Loucy (cell line): ENCODE measurements at regions not wholly inside any gene's neighbourhood (a gene's known extent, or its start where the extent isn't known, plus 50 kb on each side); places are given as distances from the start of the nearest gene placed in this dataset.

ENCODE experiments used
- H2AFZ ChIP-seq: fragments of 200-600 bp; sonication (generic); 2 replicates; pipeline ENCODE4 v1.6.0; 2016; ENCODE audit warnings: antibody characterized with exemption, mild to moderate bottlenecking, low read length, moderate library complexity
- H3F3A ChIP-seq: fragments of 200-600 bp; 2 replicates; pipeline ENCODE4 v1.6.0; 2016; ENCODE audit warnings: antibody characterized with exemption, low read depth, mild to moderate bottlenecking
- H3K27me3 ChIP-seq: fragments of 200-600 bp; sonication (generic); 2 replicates; pipeline ENCODE4 v1.6.1; 2014; ENCODE audit warnings: low read length, mild to moderate bottlenecking; ENCODE audit not compliant: insufficient read depth, poor library complexity, severe bottlenecking
- H3K36me3 ChIP-seq: fragments of 200-600 bp; sonication (generic); 2 replicates; pipeline ENCODE4 v1.6.1; 2016; ENCODE audit warnings: low read length; ENCODE audit not compliant: insufficient read depth
- H3K4me1 ChIP-seq: fragments of 200-600 bp; sonication (generic); 2 replicates; pipeline ENCODE4 v1.5.1; 2014; ENCODE audit warnings: low read length, mild to moderate bottlenecking; ENCODE audit not compliant: insufficient read depth, poor library complexity, severe bottlenecking
- H3K4me2 ChIP-seq: fragments of 200-600 bp; sonication (generic); 2 replicates; pipeline ENCODE4 v1.6.0; 2014; ENCODE audit warnings: antibody characterized with exemption, low read length, low read depth, mild to moderate bottlenecking; ENCODE audit not compliant: poor library complexity, severe bottlenecking
- H3K4me3 ChIP-seq: fragments of 200-600 bp; sonication (generic); 2 replicates; pipeline ENCODE4 v1.5.1; 2014; ENCODE audit warnings: low read length, mild to moderate bottlenecking, mixed read lengths; ENCODE audit not compliant: poor library complexity, severe bottlenecking
- H3K79me2 ChIP-seq: fragments of 200-600 bp; sonication (generic); 2 replicates; pipeline ENCODE4 v1.6.1; 2014; ENCODE audit warnings: low read length; ENCODE audit not compliant: insufficient read depth
- H3K9ac ChIP-seq: fragments of 200-600 bp; sonication (generic); 2 replicates; pipeline ENCODE4 v1.6.0; 2014; ENCODE audit warnings: mild to moderate bottlenecking, low read depth, low read length, moderate library complexity; ENCODE audit not compliant: poor library complexity, severe bottlenecking
- H3K9me2 ChIP-seq: fragments of 200-600 bp; sonication (generic); replicated peaks from 2 replicates; pipeline ENCODE4 v1.6.1; 2016; ENCODE audit warnings: low read depth, low read length, mixed read lengths
- H3K9me3 ChIP-seq: fragments of 200-600 bp; sonication (generic); 2 replicates; pipeline ENCODE4 v1.6.1; 2014; ENCODE audit warnings: mild to moderate bottlenecking, antibody characterized with exemption, low read length, low read depth; ENCODE audit not compliant: insufficient read depth
- H4K20me1 ChIP-seq: fragments of 200-600 bp; sonication (generic); 2 replicates; pipeline ENCODE4 v1.6.0; 2014; ENCODE audit warnings: antibody characterized with exemption, low read length, mild to moderate bottlenecking; ENCODE audit not compliant: insufficient read depth, poor library complexity, severe bottlenecking
- CTCF ChIP-seq: fragments of 200-600 bp; sonication (generic); conservative IDR thresholded peaks from 2 replicates; pipeline ENCODE4 v1.5.1; 2014; ENCODE audit warnings: mild to moderate bottlenecking, antibody characterized with exemption, low read length
- EZH2phosphoT487 ChIP-seq: fragments of 200-600 bp; IDR thresholded peaks from 2 replicates; pipeline ENCODE4 v1.6.1; 2018; ENCODE audit warnings: antibody characterized with exemption, mild to moderate bottlenecking, moderate library complexity, borderline replicate concordance

DNA sequence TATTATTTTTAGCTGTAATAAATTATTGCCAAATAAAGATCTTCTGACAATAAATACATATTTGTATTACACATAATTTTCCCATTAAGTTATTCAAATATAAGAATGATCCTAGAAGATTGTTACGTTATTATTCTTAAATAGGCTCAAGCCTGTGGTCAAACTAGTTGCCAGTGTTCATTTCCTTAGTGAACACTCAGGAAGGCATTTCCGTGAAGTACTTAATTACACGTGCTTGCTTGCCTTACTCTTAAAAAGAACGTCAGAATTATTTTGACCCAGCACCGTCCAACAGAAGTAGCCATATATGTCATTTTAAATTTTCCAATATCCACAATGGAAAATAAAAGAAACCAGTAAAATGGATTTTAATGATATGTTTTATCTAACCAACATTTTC lies 249.8 kb downstream of the TXNL1 start:
- Histone ChIP-seq H3K9ac (no peak overlapping the region), H4K20me1 (no peaks in the 10 kb centered on the region), H3K4me3 (no peak overlapping the region), H3K4me1 (no peaks in the 10 kb centered on the region), H3K9me2 (no peaks in the 10 kb centered on the region), H3F3A (no peaks in the 10 kb centered on the region), H3K27me3 (no peaks in the 10 kb centered on the region), H3K9me3 (no peaks in the 10 kb centered on the region), H3K36me3 (no peaks in the 10 kb centered on the region), H2AFZ (no peak overlapping the region), H3K79me2 (no peaks in the 10 kb centered on the region), H3K4me2 (no peak overlapping the region)
- TF ChIP-seq CTCF, result no peak
- no peak for TF ChIP-seq EZH2phosphoT487

DNA sequence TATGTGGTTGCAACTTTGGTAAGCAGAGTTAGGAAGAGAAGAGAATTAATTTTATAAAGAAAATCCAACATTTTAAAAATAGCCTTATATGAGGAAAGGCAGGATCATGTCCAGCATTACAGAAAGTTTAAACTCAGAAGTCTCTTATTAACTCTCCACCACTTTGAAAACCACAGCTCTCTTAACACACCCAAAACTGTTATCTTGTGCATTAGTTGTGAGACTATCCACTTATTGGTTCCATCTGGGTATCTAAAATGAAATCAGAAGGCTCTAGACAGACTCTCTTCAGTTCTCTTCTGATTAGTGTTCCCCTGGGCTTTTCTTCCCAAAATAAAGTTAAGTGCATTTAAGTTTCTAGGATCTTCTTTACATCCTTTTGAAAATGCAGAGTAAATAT lies 251.5 kb downstream of the TXNL1 start:
- H4K20me1 ChIP-seq, result no peaks in the 10 kb centered on the region
- H3K9ac ChIP-seq, result no peak overlapping the region
- no peaks in the 10 kb centered on the region for H3K27me3 ChIP-seq
- no peak overlapping the region for H3K4me3 ChIP-seq
- H3K36me3 ChIP-seq, result no peaks in the 10 kb centered on the region
- H3K4me2 ChIP-seq, result no peak overlapping the region
- H3K4me1 ChIP-seq, result no peaks in the 10 kb centered on the region
- H3K9me3 ChIP-seq, result no peaks in the 10 kb centered on the region
- H3F3A ChIP-seq, result no peaks in the 10 kb centered on the region
- no peaks in the 10 kb centered on the region for H3K9me2 ChIP-seq
- TF ChIP-seq CTCF (no peak), EZH2phosphoT487 (no peak)
- H3K79me2 ChIP-seq, result no peaks in the 10 kb centered on the region
- H2AFZ ChIP-seq, result no peak overlapping the region

- Histone ChIP-seq H4K20me1 (no peaks in the 10 kb centered on the region), H3K9me3 (no peaks in the 10 kb centered on the region), H3K4me1 (no peaks in the 10 kb centered on the region), H3K36me3 (no peaks in the 10 kb centered on the region), H3K4me3 (no peak overlapping the region), H2AFZ (no peak overlapping the region), H3K9ac (no peak overlapping the region), H3K79me2 (no peaks in the 10 kb centered on the region), H3F3A (no peaks in the 10 kb centered on the region), H3K9me2 (no peaks in the 10 kb centered on the region), H3K4me2 (no peak overlapping the region), H3K27me3 (no peaks in the 10 kb centered on the region)
- TF ChIP-seq EZH2phosphoT487, result no peak
- TF ChIP-seq CTCF, result no peak
Observed at GRCh38 chr18:56383349-56383748, 255.0 kb downstream of the TXNL1 start.
